H9 (cell line): ENCODE measurements at regions not wholly inside any gene's neighbourhood (a gene's known extent, or its start where the extent isn't known, plus 50 kb on each side); places are given as distances from the start of the nearest gene placed in this dataset.

Experiments used
- DNase-seq: peaks from one replicate; pipeline ENCODE4 v3.0.0-alpha.2; 2017
- H2AFZ ChIP-seq: one replicate; pipeline ENCODE4 v1.6.1; 2013; ENCODE audit warnings: mild to moderate bottlenecking, low read length, control low read depth, moderate library complexity
- H2AK5ac ChIP-seq: 2 replicates; pipeline ENCODE4 v1.6.1; 2013; ENCODE audit warnings: low read length, control low read depth, mixed read lengths; ENCODE audit not compliant: insufficient read length
- H2BK120ac ChIP-seq: one replicate; pipeline ENCODE4 v1.6.1; 2013; ENCODE audit warnings: low read depth, mild to moderate bottlenecking, low read length, control low read depth, inconsistent platforms; ENCODE audit not compliant: poor library complexity, severe bottlenecking
- H2BK12ac ChIP-seq: 2 replicates; pipeline ENCODE4 v1.6.1; 2013; ENCODE audit warnings: low read length, control low read depth, mixed read lengths, low read depth; ENCODE audit not compliant: insufficient read length
- H2BK15ac ChIP-seq: 2 replicates; pipeline ENCODE4 v1.6.1; 2013; ENCODE audit warnings: low read depth, low read length, control low read depth
- H2BK20ac ChIP-seq: one replicate; pipeline ENCODE4 v1.6.1; 2013; ENCODE audit warnings: low read depth, mild to moderate bottlenecking, low read length, control low read depth, inconsistent platforms; ENCODE audit not compliant: poor library complexity, severe bottlenecking
- H2BK5ac ChIP-seq: 2 replicates; pipeline ENCODE4 v1.6.1; 2013; ENCODE audit warnings: low read length, control low read depth, mixed read lengths; ENCODE audit not compliant: insufficient read length
- H3K14ac ChIP-seq: 2 replicates; pipeline ENCODE4 v1.6.1; 2013; ENCODE audit warnings: low read length, control low read depth; ENCODE audit not compliant: insufficient read depth
- H3K18ac ChIP-seq: 2 replicates; pipeline ENCODE4 v1.6.1; 2013; ENCODE audit warnings: low read depth, mild to moderate bottlenecking, mixed read lengths, low read length, control low read depth; ENCODE audit not compliant: insufficient read length
- H3K23ac ChIP-seq: 2 replicates; pipeline ENCODE4 v1.6.1; 2013; ENCODE audit warnings: low read length, control low read depth, mixed read lengths, low read depth; ENCODE audit not compliant: insufficient read length
- H3K23me2 ChIP-seq: 2 replicates; pipeline ENCODE4 v1.6.1; 2013; ENCODE audit warnings: low read depth, mild to moderate bottlenecking, mixed read lengths, low read length, control low read depth; ENCODE audit not compliant: insufficient read length, poor library complexity, severe bottlenecking
- H3K27ac ChIP-seq: 2 replicates; pipeline ENCODE4 v1.5.1; 2013; ENCODE audit warnings: low read length, control low read depth, mixed read lengths, low read depth; ENCODE audit not compliant: insufficient read length
- H3K27me3 ChIP-seq: 2 replicates; pipeline ENCODE4 v1.6.1; 2013; ENCODE audit warnings: low read length, control low read depth, inconsistent platforms; ENCODE audit not compliant: insufficient read depth
- H3K4ac ChIP-seq: 2 replicates; pipeline ENCODE4 v1.6.1; 2013; ENCODE audit warnings: low read depth, mild to moderate bottlenecking, control low read depth, inconsistent platforms, low read length, moderate library complexity
- H3K4me1 ChIP-seq: 2 replicates; pipeline ENCODE4 v1.6.1; 2013; ENCODE audit warnings: low read length, control low read depth, inconsistent platforms; ENCODE audit not compliant: insufficient read depth
- H3K4me2 ChIP-seq: 2 replicates; pipeline ENCODE4 v1.6.1; 2013; ENCODE audit warnings: low read length, control low read depth, mixed read lengths; ENCODE audit not compliant: insufficient read length, insufficient read depth
- H3K56ac ChIP-seq: 2 replicates; pipeline ENCODE4 v1.6.1; 2013; ENCODE audit warnings: low read depth, mild to moderate bottlenecking, mixed read lengths, low read length, control low read depth; ENCODE audit not compliant: insufficient read length
- H3K79me1 ChIP-seq: 2 replicates; pipeline ENCODE4 v1.6.1; 2013; ENCODE audit warnings: low read depth, mild to moderate bottlenecking, moderate library complexity, low read length, control low read depth, inconsistent platforms; ENCODE audit not compliant: insufficient read depth, poor library complexity, severe bottlenecking
- H3K79me2 ChIP-seq: 2 replicates; pipeline ENCODE4 v1.6.1; 2013; ENCODE audit warnings: low read length, control low read depth, inconsistent platforms; ENCODE audit not compliant: insufficient read depth
- H3K9ac ChIP-seq: 2 replicates; pipeline ENCODE4 v1.6.1; 2013; ENCODE audit warnings: low read length, control low read depth, mixed read lengths; ENCODE audit not compliant: insufficient read length; ENCODE audit errors: extremely low read depth
- H3K9me3 ChIP-seq: one replicate; pipeline ENCODE4 v1.6.1; 2013; ENCODE audit warnings: low read depth, low read length, inconsistent platforms; ENCODE audit not compliant: control insufficient read depth
- H3T11ph ChIP-seq: one replicate; pipeline ENCODE4 v1.6.1; 2013; ENCODE audit warnings: mild to moderate bottlenecking, low read length, control low read depth, inconsistent platforms
- H4K20me1 ChIP-seq: one replicate; pipeline ENCODE4 v1.6.1; 2013; ENCODE audit not compliant: control insufficient read depth, insufficient read length, insufficient read depth
- H4K5ac ChIP-seq: 2 replicates; pipeline ENCODE4 v1.6.1; 2013; ENCODE audit warnings: low read depth, mild to moderate bottlenecking, mixed read lengths, low read length, control low read depth; ENCODE audit not compliant: insufficient read length
- H4K8ac ChIP-seq: replicated peaks from 2 replicates; pipeline ENCODE4 v1.6.1; 2013; ENCODE audit warnings: low read length, control low read depth, mixed read lengths, low read depth; ENCODE audit not compliant: insufficient read length
- H4K91ac ChIP-seq: 2 replicates; pipeline ENCODE4 v1.6.1; 2013; ENCODE audit warnings: low read depth, mild to moderate bottlenecking, moderate library complexity, mixed read lengths, low read length, control low read depth; ENCODE audit not compliant: insufficient read length
- H3K27ac Mint-ChIP-seq, 3 experiments: 2 replicates in 2 of 3; 3 replicates in 1 of 3; pipeline ENCODE4 v1.8.0; 2020 to 2021; ENCODE audit warnings: mixed read lengths in 3 of 3, mild to moderate bottlenecking in 1 of 3, moderate library complexity in 1 of 3
- H3K27me3 Mint-ChIP-seq: 2 replicates; pipeline ENCODE4 v1.8.0; 2021; ENCODE audit warnings: low read depth, mild to moderate bottlenecking, moderate library complexity, mixed read lengths
- H3K36me3 Mint-ChIP-seq, 3 experiments: 2 replicates in 2 of 3; 3 replicates in 1 of 3; pipeline ENCODE4 v1.8.0; 2020 to 2021; ENCODE audit warnings: low read depth in 3 of 3, mixed read lengths in 3 of 3; ENCODE audit not compliant: insufficient read depth in 1 of 3
- H3K4me1 Mint-ChIP-seq, 2 experiments: 2 replicates each; pipeline ENCODE4 v1.8.0; 2020; ENCODE audit warnings: mixed read lengths in 2 of 2
- H3K4me3 Mint-ChIP-seq, 2 experiments: 2 replicates in 1 of 2; 3 replicates in 1 of 2; pipeline ENCODE4 v1.8.0; 2020 to 2021; ENCODE audit warnings: mild to moderate bottlenecking in 2 of 2, mixed read lengths in 2 of 2, moderate library complexity in 1 of 2
- H3K9me3 Mint-ChIP-seq, 2 experiments: 2 replicates in 1 of 2; 3 replicates in 1 of 2; pipeline ENCODE4 v1.8.0; 2020; ENCODE audit warnings: mild to moderate bottlenecking in 2 of 2, mixed read lengths in 2 of 2, moderate library complexity in 1 of 2
- TF ChIP-seq, protein P1 (sequence below): fragments of 200-600 bp; sonication (generic); conservative IDR thresholded peaks from 3 replicates; pipeline ENCODE4 v1.8.0; 2021; ENCODE audit warnings: antibody characterized with exemption, mild to moderate bottlenecking

DNA sequence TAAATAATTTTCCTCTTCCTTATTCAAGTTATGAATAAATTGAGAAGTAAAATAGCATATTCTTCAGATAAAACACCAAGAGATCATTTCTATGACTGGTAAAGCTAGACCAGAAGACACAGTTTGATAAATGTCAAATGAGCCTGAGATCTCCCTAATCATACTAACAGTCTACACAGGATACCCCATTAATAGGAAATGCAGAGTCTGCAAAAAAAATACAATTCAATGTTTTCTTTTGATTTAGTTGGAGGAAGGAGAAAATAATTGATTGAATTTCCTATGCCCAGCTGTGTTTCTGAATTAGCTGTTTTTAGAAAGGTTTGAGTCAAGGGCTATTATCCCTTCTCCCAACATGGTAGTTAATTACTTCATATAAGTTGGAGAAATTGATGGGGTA is 734.6 kb upstream of the SLITRK1 start:
- no peaks in the 10 kb centered on the region for H3K9me3 ChIP-seq

More for the DNA sequence above, 734.6 kb upstream of the SLITRK1 start:
- no peaks in the 10 kb centered on the region for H3K23me2 ChIP-seq
- H3K27ac Mint-ChIP-seq: no peak overlapping the region
- H3K27me3 Mint-ChIP-seq: no peaks in the 10 kb centered on the region
- no peak overlapping the region for H2AK5ac ChIP-seq
- no peak overlapping the region for H4K8ac ChIP-seq
- H2BK15ac ChIP-seq: no peak overlapping the region
- no peaks in the 10 kb centered on the region for H3K27me3 ChIP-seq
- H2AFZ ChIP-seq: no peak overlapping the region
- H4K91ac ChIP-seq: no peak overlapping the region
- no peak overlapping the region for H2BK5ac ChIP-seq
- no peak overlapping the region for H3K14ac ChIP-seq
- no peaks in the 10 kb centered on the region for H3K79me1 ChIP-seq
- H3K23ac ChIP-seq: no peak overlapping the region
- no peak overlapping the region for H3K56ac ChIP-seq
- no peaks in the 10 kb centered on the region for H3K4me1 Mint-ChIP-seq
- no peaks in the 10 kb centered on the region for H3K9me3 Mint-ChIP-seq
- no peaks in the 10 kb centered on the region for H3K36me3 Mint-ChIP-seq
- no peak overlapping the region for H4K5ac ChIP-seq
- H3T11ph ChIP-seq: no peak overlapping the region
- TF ChIP-seq, protein P1, sequence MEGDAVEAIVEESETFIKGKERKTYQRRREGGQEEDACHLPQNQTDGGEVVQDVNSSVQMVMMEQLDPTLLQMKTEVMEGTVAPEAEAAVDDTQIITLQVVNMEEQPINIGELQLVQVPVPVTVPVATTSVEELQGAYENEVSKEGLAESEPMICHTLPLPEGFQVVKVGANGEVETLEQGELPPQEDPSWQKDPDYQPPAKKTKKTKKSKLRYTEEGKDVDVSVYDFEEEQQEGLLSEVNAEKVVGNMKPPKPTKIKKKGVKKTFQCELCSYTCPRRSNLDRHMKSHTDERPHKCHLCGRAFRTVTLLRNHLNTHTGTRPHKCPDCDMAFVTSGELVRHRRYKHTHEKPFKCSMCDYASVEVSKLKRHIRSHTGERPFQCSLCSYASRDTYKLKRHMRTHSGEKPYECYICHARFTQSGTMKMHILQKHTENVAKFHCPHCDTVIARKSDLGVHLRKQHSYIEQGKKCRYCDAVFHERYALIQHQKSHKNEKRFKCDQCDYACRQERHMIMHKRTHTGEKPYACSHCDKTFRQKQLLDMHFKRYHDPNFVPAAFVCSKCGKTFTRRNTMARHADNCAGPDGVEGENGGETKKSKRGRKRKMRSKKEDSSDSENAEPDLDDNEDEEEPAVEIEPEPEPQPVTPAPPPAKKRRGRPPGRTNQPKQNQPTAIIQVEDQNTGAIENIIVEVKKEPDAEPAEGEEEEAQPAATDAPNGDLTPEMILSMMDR: no peak
- no peak overlapping the region for H3K4me3 Mint-ChIP-seq
- H3K9ac ChIP-seq: no peak overlapping the region
- no peak overlapping the region for H2BK120ac ChIP-seq
- H3K79me2 ChIP-seq: no peaks in the 10 kb centered on the region
- H3K4me1 ChIP-seq: no peaks in the 10 kb centered on the region
- no peak overlapping the region for H3K27ac ChIP-seq
- no peak overlapping the region for H3K4me2 ChIP-seq
- H2BK20ac ChIP-seq: no peak overlapping the region
- H3K4ac ChIP-seq: no peak overlapping the region
- no peaks in the 10 kb centered on the region for H4K20me1 ChIP-seq
- no peak overlapping the region for H3K18ac ChIP-seq
- no peak for DNase-seq
- H2BK12ac ChIP-seq: no peak overlapping the region
